Colonic mucosa (tissue), 4 donors: ENCODE measurements at regions not wholly inside any gene's neighbourhood (a gene's known extent, or its start where the extent isn't known, plus 50 kb on each side); places are given as distances from the start of the nearest gene placed in this dataset.
"Not testable (repeated sequence)": the region's sequence is repeated elsewhere in the genome, so short reads cannot be mapped to it uniquely, and the experiment has no call there.

Experiments used
- DNase-seq: peaks from one replicate; pipeline ENCODE4 v3.0.0-alpha.2; 2020
- H3K27ac ChIP-seq: fragments of 200-600 bp; one replicate; pipeline ENCODE4 v1.8.0; 2021
- H3K27me3 ChIP-seq: fragments of 200-600 bp; one replicate; pipeline ENCODE4 v1.8.0; 2021
- H3K36me3 ChIP-seq: fragments of 200-600 bp; one replicate; pipeline ENCODE4 v1.8.0; 2021
- H3K4me1 ChIP-seq: fragments of 200-600 bp; one replicate; pipeline ENCODE4 v1.8.0; 2021; ENCODE audit warnings: mild to moderate bottlenecking
- H3K4me3 ChIP-seq: fragments of 200-600 bp; one replicate; pipeline ENCODE4 v1.8.0; 2021
- H3K9ac ChIP-seq, 2 donors: one replicate each; pipeline ENCODE4 v1.7.0; 2013; ENCODE audit warnings: control low read depth in 2 of 2, low read depth in 2 of 2, low read length in 2 of 2
- H3K9me3 ChIP-seq: fragments of 200-600 bp; one replicate; pipeline ENCODE4 v1.8.0; 2021
- CTCF ChIP-seq: fragments of 200-600 bp; IDR thresholded peaks from one replicate; pipeline ENCODE4 v1.8.0; 2022; ENCODE audit warnings: antibody characterized with exemption, mild to moderate bottlenecking
- intact Hi-C: fragments of 100-400 bp; cut with DNase I; formaldehyde crosslinking; loops from one replicate; pipeline ENCODE4 v1.14.1; 2022
- donor health status: healthy.
- donor health status: DM: no; HTN: no; CAD: no.
- donor health status: DM: no; HTN: no; CAD: no.

- Histone ChIP-seq H3K9me3 (no peaks in the 10 kb centered on the region), H3K27ac (no peak overlapping the region), H3K27me3 (no peaks in the 10 kb centered on the region), H3K36me3 (no peaks in the 10 kb centered on the region), H3K4me1 (no peaks in the 10 kb centered on the region), H3K9ac (no peak overlapping the region), H3K4me3 (no peak overlapping the region)
- intact Hi-C loops: no loop called here
- no peak for TF ChIP-seq CTCF
- no peak for DNase-seq
Measured at GRCh38 chr5:103690676-103691075, 128.1 kb upstream of the NUDT12 start.

GRCh38 chr5:103679873-103680272, 117.3 kb upstream of the NUDT12 start:
- no peaks in the 10 kb centered on the region for H3K36me3 ChIP-seq
- no peak for TF ChIP-seq CTCF
- H3K27ac ChIP-seq: no peak overlapping the region
- H3K4me3 ChIP-seq: no peak overlapping the region
- no peak overlapping the region for H3K9ac ChIP-seq
- intact Hi-C loops: no loop called here
- no peaks in the 10 kb centered on the region for H3K27me3 ChIP-seq
- no peaks in the 10 kb centered on the region for H3K4me1 ChIP-seq
- no peaks in the 10 kb centered on the region for H3K9me3 ChIP-seq
- no peak for DNase-seq

GRCh38 chr5:103676198-103676597, 113.6 kb upstream of the NUDT12 start:
- DNase-seq, H3K27ac ChIP-seq, H3K36me3 ChIP-seq, H3K4me1 ChIP-seq, H3K9ac ChIP-seq, intact Hi-C loops, H3K4me3 ChIP-seq, H3K27me3 ChIP-seq, H3K9me3 ChIP-seq: not testable (repeated sequence)

- no peak for TF ChIP-seq CTCF
- H3K27me3 ChIP-seq: no peaks in the 10 kb centered on the region
- H3K4me3 ChIP-seq: no peak overlapping the region
- no peak overlapping the region for H3K27ac ChIP-seq
- no peaks in the 10 kb centered on the region for H3K9me3 ChIP-seq
- no peak overlapping the region for H3K9ac ChIP-seq
- no peaks in the 10 kb centered on the region for H3K36me3 ChIP-seq
- H3K4me1 ChIP-seq: no peaks in the 10 kb centered on the region
- no peak for DNase-seq
- intact Hi-C loops: no loop called here
Measured at GRCh38 chr5:103674739-103675138, 112.2 kb upstream of the NUDT12 start.

- Histone ChIP-seq H3K27ac (no peak overlapping the region), H3K9me3 (no peaks in the 10 kb centered on the region), H3K9ac (no peak overlapping the region), H3K27me3 (no peaks in the 10 kb centered on the region), H3K4me3 (no peak overlapping the region), H3K36me3 (no peaks in the 10 kb centered on the region), H3K4me1 (no peaks in the 10 kb centered on the region)
- TF ChIP-seq CTCF: no peak
- intact Hi-C loops: no loop called here
- DNase-seq: no peak
Measured at GRCh38 chr5:103674251-103674650, 111.7 kb upstream of the NUDT12 start.

- Histone ChIP-seq H3K9ac (no peak overlapping the region), H3K4me3 (no peak overlapping the region), H3K27ac (no peak overlapping the region), H3K36me3 (no peaks in the 10 kb centered on the region), H3K4me1 (no peaks in the 10 kb centered on the region), H3K27me3 (no peaks in the 10 kb centered on the region), H3K9me3 (no peaks in the 10 kb centered on the region)
- DNase-seq: no peak
- intact Hi-C loops: no loop called here
- TF ChIP-seq CTCF: no peak
Measured at GRCh38 chr5:103669615-103670014, 107.0 kb upstream of the NUDT12 start.
